GM21390 (cell line): ENCODE measurements at regions not wholly inside any gene's neighbourhood (a gene's known extent, or its start where the extent isn't known, plus 50 kb on each side); places are given as distances from the start of the nearest gene placed in this dataset.
"Not testable (repeated sequence)": the region's sequence is repeated elsewhere in the genome, so short reads cannot be mapped to it uniquely, and the experiment has no call there.

Experiments
- ATAC-seq: cut with Tn5 transposase; IDR thresholded peaks from one replicate; pipeline ENCODE4 v1.9.1; 2021; ENCODE audit not compliant: unreplicated experiment

DNA sequence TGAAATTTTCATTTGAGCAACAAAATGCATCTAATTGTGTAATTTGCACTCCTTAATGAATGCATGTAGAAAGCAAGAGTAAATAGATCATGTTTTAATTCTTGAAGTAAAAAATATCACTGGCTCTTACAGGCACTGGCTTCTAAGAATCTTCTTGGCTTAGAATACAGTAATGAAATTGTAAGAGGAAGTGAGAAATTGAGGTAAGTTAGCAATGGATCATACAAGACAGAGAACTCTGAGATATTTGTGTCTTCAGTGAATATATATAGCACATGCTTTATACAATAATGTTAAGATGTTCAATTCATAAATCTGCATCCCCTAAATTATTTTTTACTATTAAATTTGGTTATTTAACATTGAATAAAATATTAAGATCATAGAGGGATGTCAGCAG lies 465.0 kb downstream of the CNTN3 start:
- ATAC-seq: no peak

- no peak for ATAC-seq
Measured at GRCh38 chr3:74145277-74145676, 469.2 kb downstream of the CNTN3 start.

DNA sequence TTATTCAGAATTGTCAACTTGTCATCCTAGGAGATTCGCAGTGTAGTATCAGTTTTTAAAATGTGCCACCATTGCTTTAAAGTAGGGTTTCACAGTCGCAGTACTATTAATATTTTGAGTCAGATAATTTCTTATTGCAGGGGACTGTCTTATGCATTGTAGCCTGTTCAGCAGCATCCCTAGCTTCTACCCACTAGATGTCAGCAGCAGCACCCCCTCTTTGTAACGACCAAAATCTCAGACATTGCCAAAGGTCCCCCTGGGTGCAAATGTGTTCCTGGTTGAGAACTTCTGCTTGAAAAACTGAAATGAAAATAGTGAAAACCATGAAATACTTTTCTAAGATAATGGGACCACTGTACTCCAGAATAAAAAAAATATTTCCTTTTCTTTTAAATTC lies 474.8 kb downstream of the CNTN3 start:
- no peak for ATAC-seq

GRCh38 chr3:74137790-74138189 lies 476.7 kb downstream of the CNTN3 start:
- no peak for ATAC-seq

DNA sequence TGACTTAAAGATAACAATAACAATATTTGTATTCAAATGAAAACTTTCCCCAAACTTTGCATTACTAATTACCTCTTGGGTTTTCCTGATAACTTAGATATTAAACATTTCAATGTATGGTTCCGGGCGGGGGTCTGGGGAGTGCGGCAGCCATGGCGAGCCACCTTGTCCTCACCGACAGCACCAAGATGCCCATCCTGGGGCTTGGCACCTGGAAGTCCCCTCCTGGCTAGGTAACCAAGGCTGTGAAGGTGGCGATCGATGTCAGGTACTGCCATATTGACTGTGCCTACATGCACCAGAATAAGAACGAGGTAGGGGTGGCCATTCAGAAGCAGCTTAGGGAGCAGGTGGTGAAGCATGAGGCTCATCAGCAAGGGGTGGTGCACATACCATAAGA lies 478.7 kb downstream of the CNTN3 start:
- ATAC-seq: no peak

DNA sequence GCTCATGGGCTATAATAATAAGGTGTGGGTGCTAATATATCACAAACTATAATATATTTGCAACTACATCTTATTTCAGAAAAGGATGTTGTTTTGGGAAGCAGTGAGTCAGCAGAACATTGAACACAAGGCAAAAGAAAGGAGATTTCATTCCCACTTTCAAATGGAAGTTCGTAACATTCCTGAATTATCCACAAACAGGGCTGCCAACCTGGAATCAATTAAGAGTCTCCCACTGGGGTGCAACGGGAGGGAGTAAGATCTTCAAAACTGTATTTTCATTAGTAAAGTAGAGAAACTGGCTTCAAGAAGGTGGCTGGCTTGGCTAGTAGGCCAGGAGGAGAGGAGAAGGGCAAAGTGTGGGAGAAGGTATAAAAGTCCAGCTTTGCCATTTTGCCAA lies 479.6 kb downstream of the CNTN3 start:
- ATAC-seq: no peak

GRCh38 chr3:74131546-74132328 lies 482.7 kb downstream of the CNTN3 start:
- not testable (repeated sequence) for ATAC-seq

DNA sequence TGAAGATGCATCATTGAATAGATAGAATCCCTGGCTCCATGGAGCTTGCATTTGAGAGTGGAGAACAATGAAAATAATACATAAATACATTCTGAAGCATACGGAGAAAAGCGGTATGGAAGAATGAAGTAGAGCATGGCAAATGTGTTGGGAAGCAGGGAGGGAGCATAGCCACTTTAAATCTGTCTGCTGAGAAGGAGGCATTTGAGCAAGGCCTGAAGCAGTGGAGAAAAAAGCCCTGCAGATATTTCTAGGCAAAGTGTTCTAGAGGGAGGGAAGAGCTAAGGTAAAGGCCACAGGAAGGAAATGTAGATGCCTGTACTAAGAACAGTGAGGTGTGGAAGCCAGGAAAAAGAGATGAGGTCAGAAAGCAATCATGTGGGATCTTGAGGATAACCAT lies 484.8 kb downstream of the CNTN3 start:
- no peak for ATAC-seq

GRCh38 chr3:74129056-74129455 lies 485.4 kb downstream of the CNTN3 start:
- no peak for ATAC-seq

DNA sequence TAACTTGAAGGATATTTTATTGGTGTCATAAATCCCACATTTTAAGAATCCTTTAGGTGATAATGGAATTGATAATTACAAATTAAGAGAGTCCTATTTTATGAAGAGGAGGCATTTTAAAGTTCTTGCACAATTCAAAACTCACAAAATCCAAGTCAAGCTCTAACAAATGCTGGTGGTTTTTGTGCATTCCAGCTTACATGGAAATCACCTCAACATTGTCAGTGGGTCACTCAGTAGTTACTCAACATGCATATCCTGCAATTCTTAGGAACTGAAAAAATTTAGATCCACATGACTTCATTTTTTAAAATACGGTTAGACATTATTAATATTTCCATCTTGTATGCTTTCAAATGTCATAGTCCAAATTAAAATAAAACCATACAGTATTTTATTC lies 487.2 kb downstream of the CNTN3 start:
- ATAC-seq: no peak

GRCh38 chr3:74124782-74125181 lies 489.7 kb downstream of the CNTN3 start:
- no peak for ATAC-seq

DNA sequence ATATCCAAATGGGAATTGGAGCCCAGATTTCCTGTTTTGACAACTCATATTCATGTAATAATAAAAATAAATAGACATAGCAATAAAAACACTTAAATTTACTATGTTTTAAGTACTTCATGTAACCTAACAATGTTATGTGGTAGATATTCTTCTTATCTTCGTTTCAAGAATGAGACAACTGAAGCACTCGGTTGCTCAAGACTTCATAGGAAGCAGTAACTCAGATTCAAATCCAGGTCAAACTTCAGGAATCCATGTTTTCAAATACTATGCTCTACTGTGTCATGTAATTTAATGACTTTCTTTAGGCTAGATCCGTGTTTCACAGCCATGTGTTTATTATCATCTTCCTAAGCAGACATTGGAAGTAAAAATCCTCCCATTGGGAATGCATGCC lies 492.2 kb downstream of the CNTN3 start:
- ATAC-seq: no peak

DNA sequence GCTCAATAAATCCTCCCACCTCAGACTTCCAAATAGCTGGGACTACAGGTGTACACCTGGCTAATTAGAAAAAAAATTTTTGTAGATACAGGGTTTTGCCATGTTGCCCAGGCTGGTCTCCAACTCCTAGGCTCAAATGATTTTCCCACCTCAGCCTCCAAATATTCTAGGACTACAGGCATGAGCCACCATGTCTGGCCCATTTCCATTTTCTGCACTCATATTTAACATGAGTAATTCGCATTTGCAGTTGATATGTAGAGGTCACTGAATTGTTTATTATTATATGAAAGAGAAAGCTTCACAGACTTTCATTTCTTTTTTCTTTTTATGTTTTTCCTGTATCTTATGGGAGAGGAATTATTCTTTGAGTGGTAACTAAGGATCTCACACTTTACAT lies 492.7 kb downstream of the CNTN3 start:
- ATAC-seq: no peak

GRCh38 chr3:74119221-74119620 lies 494.5 kb upstream of the PDZRN3 start:
- ATAC-seq: no peak

- ATAC-seq: no peak
Measured at GRCh38 chr3:74115906-74116305, 491.2 kb upstream of the PDZRN3 start.

GRCh38 chr3:74107451-74107850 lies 482.7 kb upstream of the PDZRN3 start:
- no peak for ATAC-seq

GRCh38 chr3:74106925-74107324 lies 482.2 kb upstream of the PDZRN3 start:
- no peak for ATAC-seq

DNA sequence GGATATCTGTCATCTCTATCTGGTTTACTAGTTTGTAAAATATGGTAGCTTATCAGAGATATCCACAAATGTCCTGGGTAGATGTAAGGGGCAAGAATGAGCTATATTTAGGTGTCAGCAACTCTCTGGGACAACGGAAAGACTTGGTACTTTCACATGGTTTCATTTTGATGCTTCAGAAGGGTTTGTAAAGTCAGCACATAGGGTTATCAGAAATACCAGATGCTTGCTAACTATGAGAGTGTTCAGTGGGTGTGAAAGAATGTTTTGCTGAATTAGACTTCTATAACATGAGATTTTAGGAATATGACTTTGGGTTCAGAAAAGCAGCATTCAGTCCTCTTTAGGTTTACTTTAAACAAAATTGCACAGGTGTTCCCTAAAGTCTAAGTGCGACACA lies 466.5 kb upstream of the PDZRN3 start:
- ATAC-seq: no peak

GRCh38 chr3:74089814-74090213 lies 465.1 kb upstream of the PDZRN3 start:
- no peak for ATAC-seq

GRCh38 chr3:74080056-74080461 lies 455.3 kb upstream of the PDZRN3 start:
- no peak for ATAC-seq

- ATAC-seq: no peak
Measured at GRCh38 chr3:74075241-74075640, 450.5 kb upstream of the PDZRN3 start.

DNA sequence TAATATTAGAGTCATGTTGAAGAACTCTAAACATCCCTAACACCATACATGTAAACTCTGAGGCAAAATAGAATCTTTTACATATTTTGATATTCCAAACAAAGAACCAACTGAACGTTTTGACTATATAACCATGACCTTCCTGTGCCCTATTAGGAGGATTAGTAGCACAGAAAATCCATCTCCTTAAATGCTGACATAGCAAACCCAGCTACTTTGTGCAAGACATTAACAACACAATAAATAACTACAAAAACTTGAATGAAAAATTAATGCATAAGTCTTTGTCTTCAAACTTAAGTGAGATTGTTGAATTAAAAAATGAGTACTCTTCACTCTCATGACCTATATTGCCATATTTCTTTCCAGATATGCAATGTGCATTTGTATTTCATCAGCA lies 450.0 kb upstream of the PDZRN3 start:
- no peak for ATAC-seq

DNA sequence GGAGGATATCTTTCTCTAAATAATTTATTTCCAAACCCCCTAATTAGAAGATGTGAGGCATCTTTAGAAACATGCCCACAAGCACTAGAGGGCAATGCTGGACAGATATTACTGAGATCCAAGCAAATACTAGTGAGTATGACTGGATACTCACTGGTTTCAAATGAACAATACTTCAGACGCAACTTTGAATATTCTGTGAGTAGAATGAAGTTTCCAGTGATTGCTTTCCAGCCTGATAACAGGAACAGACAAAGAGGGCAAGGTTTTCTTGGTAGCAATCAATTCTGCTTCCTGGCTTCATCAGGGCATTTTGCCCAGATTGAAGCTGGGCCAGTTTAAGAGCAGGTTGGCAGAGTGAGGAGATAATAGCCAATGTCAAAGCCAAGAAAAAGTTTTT lies 442.6 kb upstream of the PDZRN3 start:
- ATAC-seq: no peak
